ENCODE measurements at regions not wholly inside any gene's neighbourhood (a gene's known extent, or its start where the extent isn't known, plus 50 kb on each side); places are given as distances from the start of the nearest gene placed in this dataset.

GRCh38 chr4:45776146-45776545, 347.7 kb downstream of the GABRG1 start:
- no peak for DNase-seq

GRCh38 chr4:45770958-45771357, 352.9 kb downstream of the GABRG1 start:
- DNase-seq, result no peak

- DNase-seq, result no peak
Observed at GRCh38 chr4:45765521-45765920, 358.3 kb downstream of the GABRG1 start.

- DNase-seq, result no peak
Observed at GRCh38 chr4:45751877-45752530, 371.9 kb downstream of the GABRG1 start.

- DNase-seq, result no peak
Observed at GRCh38 chr4:45750721-45751120, 373.1 kb downstream of the GABRG1 start.

- no peak for DNase-seq
Observed at GRCh38 chr4:45745741-45746140, 378.1 kb downstream of the GABRG1 start.

- no peak for DNase-seq
Observed at GRCh38 chr4:45741897-45742296, 382.0 kb downstream of the GABRG1 start.

GRCh38 chr4:45732161-45732560, 391.7 kb downstream of the GABRG1 start:
- no peak for DNase-seq

- DNase-seq, result no peak
Observed at GRCh38 chr4:45716093-45716492, 407.8 kb downstream of the GABRG1 start.

- no peak for DNase-seq
Observed at GRCh38 chr4:45713996-45714395, 409.9 kb downstream of the GABRG1 start.

GRCh38 chr4:45701621-45702020, 422.2 kb downstream of the GABRG1 start:
- peak; percentile 75 for DNase-seq

- no peak for DNase-seq
Observed at GRCh38 chr4:45693746-45694145, 430.1 kb downstream of the GABRG1 start.

- DNase-seq, result no peak
Observed at GRCh38 chr4:45692131-45692735, 431.6 kb downstream of the GABRG1 start.

- no peak for DNase-seq
Observed at GRCh38 chr4:45688341-45688740, 435.5 kb downstream of the GABRG1 start.

GRCh38 chr4:45679411-45679810, 444.4 kb downstream of the GABRG1 start:
- no peak for DNase-seq

GRCh38 chr4:45668128-45668527, 455.7 kb downstream of the GABRG1 start:
- peak; percentile 8 for DNase-seq

- DNase-seq, result no peak
Observed at GRCh38 chr4:45663628-45664081, 460.2 kb downstream of the GABRG1 start.

GRCh38 chr4:45663003-45663402, 460.9 kb downstream of the GABRG1 start:
- DNase-seq, result peak; percentile 84

- DNase-seq, result no peak
Observed at GRCh38 chr4:45661893-45662292, 462.0 kb downstream of the GABRG1 start.

- no peak for DNase-seq
Observed at GRCh38 chr4:45650545-45650944, 473.3 kb downstream of the GABRG1 start.

GRCh38 chr4:45648846-45649245, 475.0 kb downstream of the GABRG1 start:
- DNase-seq, result no peak

GRCh38 chr4:45647823-45648222, 476.0 kb downstream of the GABRG1 start:
- no peak for DNase-seq

GRCh38 chr4:45646885-45647590, 476.8 kb downstream of the GABRG1 start:
- no peak for DNase-seq

GRCh38 chr4:45640281-45640680, 483.6 kb downstream of the GABRG1 start:
- no peak for DNase-seq
